ENCODE measurements at regions not wholly inside any gene's neighbourhood (a gene's known extent, or its start where the extent isn't known, plus 50 kb on each side); places are given as distances from the start of the nearest gene placed in this dataset.

- DNase-seq (ENCODE audit: low read depth, low spot score) = no peak
Observed at GRCh38 chr7:115709664-115710063, 320.9 kb downstream of the TFEC start.

DNA sequence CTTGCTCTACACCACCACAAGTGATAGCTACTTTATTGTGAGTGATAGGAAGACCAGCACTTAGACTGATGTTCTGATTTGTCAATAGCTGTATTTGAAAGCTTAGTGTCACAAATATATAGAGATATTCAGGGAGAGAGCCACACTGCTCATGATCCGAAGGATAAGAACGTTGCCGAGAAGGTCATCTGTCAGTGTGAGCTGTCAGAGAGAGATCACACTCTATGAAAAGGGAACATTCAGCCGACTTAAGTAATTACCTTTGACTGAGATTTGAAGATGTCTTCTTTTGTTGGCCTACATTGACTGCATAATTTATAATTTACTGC, 322.6 kb downstream of the TFEC start:
- no peak for DNase-seq (ENCODE audit: low read depth, low spot score)

DNA sequence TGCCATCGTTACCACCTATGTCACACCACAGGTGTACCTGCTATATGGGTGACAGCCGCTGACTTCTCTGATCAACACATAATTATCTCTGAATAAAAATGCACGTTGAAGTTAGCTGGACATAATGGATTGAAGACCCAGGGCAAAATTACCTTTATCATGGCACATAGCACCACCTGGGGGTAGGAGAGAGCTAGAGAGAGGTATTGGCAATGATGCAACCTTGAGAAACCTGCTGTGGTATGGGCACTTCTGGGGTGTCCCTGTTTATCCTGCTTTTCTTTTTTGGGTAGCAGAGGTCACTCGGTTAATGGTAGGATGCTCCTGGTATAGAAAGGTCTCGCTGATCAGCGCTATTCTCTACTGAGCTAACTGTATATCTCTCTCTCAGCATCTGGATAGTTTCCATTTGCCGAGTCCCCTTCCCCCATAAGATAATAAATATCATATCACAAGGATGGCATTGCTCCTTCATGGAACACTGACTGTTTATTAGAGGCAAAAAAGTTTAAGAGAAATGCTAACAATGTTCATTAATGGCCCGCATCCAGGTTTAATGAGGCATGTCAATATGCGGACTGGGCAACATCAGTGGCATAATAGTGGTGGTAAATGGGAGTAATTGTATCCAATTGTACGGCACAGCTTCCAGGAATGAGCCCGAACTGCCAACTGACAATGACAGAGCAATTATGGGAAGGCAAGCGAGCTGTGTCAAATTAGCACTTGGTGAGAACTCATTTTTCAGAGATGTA, 323.1 kb downstream of the TFEC start:
- DNase-seq (ENCODE audit: low read depth, low spot score) = no peak

GRCh38 chr7:115704884-115705283, 325.7 kb downstream of the TFEC start:
- DNase-seq (ENCODE audit: low read depth, low spot score) = no peak

- DNase-seq (ENCODE audit: low read depth, low spot score) = no peak
Observed at GRCh38 chr7:115701141-115701540, 329.4 kb downstream of the TFEC start.

GRCh38 chr7:115694424-115694823, 336.1 kb downstream of the TFEC start:
- no peak for DNase-seq (ENCODE audit: low read depth, low spot score)

DNA sequence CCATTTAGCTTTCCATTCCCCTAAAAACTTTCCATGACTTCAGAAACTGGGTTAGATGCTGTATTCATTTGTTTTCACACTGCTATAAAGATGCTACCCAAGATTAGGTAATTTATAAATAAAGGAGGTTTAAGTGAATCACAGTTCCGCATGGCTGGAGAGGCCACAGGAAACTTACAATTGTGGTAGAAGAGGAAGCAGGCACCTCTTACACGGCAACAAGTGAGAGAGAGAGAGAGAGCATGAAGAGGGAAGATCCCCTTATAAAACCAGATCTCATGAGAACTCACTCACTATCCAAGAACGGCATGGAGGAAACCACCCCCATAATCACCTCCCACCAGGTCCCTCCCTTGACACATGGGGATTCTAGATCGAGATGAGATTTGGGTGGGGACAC, 336.8 kb downstream of the TFEC start:
- no peak for DNase-seq (ENCODE audit: low read depth, low spot score)

- peak; percentile 71 for DNase-seq (ENCODE audit: low read depth, low spot score)
Observed at GRCh38 chr7:115689941-115690340, 340.6 kb downstream of the TFEC start.

DNA sequence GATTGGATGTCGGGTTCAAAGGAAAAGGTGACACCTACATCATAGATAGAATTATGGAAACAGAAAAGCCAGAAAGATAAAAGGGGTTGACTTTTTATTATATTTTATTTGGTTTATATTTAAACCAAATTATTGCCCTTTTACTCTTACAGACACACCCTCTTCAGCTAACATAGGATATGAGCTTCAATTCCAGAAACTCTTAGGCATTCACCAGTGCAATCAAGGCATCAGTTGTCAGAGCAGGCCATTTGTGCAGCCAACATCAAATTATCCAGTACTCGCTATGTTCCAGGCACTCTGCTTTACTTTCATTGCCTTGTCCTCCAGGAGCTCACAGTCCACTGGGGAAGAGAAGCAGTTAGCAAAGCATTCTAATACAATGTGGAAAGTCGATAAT, 347.5 kb downstream of the TFEC start:
- DNase-seq (ENCODE audit: low read depth, low spot score) = no peak

DNA sequence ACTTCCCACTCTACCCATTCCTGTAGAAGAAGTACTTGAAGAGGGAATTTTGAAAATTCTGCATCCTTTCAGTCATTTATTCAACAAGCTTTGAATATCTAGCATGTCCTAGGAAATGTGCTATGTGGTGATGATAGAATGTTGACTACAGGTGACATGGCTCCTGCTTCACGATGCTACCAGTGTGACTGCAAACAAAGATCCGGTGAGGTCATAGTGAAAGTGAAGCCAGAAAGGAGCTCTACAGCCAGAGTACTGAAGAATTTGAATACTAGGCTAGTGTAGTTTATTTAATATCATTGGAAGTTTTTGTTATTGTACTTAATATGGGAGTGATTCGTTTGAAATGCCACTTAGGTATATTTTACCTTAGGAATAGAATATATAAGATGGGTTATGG, 348.1 kb downstream of the TFEC start:
- DNase-seq (ENCODE audit: low read depth, low spot score) = no peak

GRCh38 chr7:115680921-115681320, 349.6 kb downstream of the TFEC start:
- no peak for DNase-seq (ENCODE audit: low read depth, low spot score)

DNA sequence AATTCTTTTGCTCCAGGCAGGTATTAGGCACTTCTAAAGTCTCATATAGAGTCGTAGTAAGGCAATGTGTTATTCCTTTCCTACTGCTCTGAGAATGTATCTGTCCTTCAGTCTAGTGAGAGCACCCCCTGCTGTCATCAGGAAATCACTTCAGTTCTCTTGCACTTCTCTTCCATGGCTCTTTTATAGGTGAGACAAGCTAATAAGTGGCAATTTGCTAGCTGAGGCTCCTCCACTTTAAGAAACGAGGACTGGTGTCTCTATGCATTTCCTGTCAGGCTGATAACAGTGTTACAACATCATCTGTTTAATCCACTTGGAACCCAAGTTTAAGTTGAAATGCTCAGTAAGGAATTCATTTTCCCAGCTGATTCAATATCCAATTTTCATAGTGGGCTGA, 350.6 kb downstream of the TFEC start:
- DNase-seq (ENCODE audit: low read depth, low spot score) = no peak

- DNase-seq (ENCODE audit: low read depth, low spot score) = no peak
Observed at GRCh38 chr7:115679423-115679822, 351.1 kb downstream of the TFEC start.

DNA sequence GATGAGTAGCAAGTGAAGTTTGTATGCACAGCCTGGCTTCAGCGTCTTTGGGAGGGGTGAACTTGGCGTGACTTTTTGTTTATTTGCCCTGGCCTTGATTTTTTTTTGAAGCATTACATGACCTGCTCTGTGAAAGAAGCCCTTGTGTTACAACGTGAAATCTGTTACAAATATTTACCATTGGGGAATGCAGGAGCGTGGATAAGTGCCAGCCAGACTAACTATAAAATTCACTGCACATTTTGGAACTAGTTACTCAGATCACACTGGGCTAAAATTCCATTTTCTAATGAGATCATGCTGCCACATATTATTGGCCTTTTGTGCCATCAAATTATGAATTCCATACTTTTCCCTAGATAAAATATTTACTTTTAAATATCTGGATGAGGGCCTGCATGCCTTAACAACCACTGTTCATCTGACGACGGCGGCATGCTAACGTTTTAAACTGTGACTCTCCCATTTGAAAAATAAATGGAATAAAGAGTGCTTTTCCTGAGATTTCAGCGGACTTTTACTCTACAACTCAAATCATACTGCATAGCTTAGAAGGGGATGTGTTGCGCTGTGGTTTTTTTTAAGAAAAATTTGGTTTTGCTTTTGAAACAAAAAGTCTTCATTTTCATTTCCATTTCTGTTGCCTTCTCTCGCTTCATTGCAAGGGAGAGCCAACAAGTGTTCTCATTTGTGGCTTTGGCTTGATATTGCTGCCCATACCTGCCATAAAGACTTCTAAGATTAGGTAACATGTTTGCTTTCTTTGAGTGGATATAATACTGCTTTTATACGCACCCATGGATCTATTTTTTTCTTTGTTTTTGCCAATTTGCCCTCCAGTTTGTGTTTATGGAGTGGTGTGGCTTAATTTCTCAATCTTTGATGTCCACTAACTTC, 352.2 kb downstream of the TFEC start:
- DNase-seq (ENCODE audit: low read depth, low spot score) = no peak

DNA sequence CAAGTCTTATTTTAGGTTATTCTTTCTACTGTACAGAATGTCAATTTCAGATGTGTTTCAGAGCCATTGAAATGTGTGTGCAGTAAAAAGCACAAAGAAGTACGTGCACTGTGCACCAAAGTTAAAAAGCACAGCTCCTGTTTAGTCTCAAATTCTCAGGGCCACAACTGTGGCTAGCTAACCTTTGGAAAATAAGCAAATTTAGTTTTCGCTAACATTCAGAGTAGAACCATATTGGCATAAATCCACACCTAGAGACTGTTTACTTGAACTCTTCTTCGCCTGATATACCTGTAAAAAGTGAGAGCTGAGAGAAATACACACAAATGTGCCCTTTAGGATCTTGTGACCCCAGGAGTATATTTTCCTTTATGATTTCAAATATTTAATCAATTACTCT, 353.9 kb downstream of the TFEC start:
- DNase-seq (ENCODE audit: low read depth, low spot score) = no peak

- peak; percentile 24 for DNase-seq (ENCODE audit: low read depth, low spot score)
Observed at GRCh38 chr7:115676080-115676479, 354.5 kb downstream of the TFEC start.

DNA sequence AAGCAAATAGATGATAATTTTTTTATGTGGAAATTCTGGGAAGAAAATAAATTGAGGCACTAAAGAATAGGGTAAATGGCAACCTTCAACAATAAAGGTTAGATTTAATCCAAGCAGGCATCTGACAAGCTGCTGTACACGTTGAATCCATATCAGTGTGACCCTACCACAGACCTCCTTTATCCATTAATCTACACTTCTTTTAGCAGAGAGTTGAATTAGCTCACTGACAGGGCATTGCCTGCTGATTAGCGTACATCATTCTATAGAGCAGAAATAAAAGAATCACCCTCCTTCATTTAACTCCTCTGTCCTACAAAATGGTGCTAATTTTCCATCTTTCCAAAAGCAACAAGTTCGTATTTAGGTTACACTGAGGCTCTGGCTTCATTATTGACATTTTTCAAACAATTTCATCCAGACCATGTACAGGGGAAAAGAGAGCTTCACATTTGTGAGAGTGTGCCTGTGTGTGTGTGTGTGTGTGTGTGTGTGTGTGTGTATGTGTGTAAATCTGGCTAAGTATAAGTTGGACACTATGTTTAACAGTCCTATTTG, 356.0 kb downstream of the TFEC start:
- no peak for DNase-seq (ENCODE audit: low read depth, low spot score)

GRCh38 chr7:115672024-115672423, 358.5 kb downstream of the TFEC start:
- no peak for DNase-seq (ENCODE audit: low read depth, low spot score)

- DNase-seq (ENCODE audit: low read depth, low spot score) = no peak
Observed at GRCh38 chr7:115662676-115663075, 367.9 kb downstream of the TFEC start.

DNA sequence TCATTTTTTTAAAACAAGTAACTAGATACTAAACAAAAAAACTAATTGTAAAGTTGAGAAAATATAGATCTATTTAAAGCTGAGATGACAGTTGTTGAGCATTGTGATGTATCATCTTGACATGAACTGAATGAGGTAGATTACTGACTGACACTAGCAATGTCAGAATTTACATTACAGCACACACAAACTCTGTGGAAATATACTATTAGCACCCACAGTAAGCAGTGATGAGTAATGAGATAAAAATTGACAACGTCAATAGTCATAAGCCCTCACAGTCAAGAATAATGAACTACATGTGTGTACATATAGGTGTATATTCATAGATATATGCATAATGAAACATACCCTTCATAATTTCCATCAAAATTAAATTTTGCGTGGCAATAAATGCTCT, 368.4 kb downstream of the TFEC start:
- DNase-seq (ENCODE audit: low read depth, low spot score) = no peak

- no peak for DNase-seq (ENCODE audit: low read depth, low spot score)
Observed at GRCh38 chr7:115658223-115658622, 372.3 kb downstream of the TFEC start.

GRCh38 chr7:115654384-115655214, 376.0 kb downstream of the TFEC start:
- DNase-seq (ENCODE audit: low read depth, low spot score) = no peak

Measured in brain pericyte (primary cell).